CD14-positive monocyte (primary cell): ENCODE measurements at regions not wholly inside any gene's neighbourhood (a gene's known extent, or its start where the extent isn't known, plus 50 kb on each side); places are given as distances from the start of the nearest gene placed in this dataset.

Experiments
- DNase-seq, 3 donors: peaks; one replicate each; pipeline ENCODE4 v3.0.0-alpha.2; 2011 to 2022
- H2AFZ ChIP-seq: 2 replicates; pipeline ENCODE4 v1.6.0; 2012; ENCODE audit warnings: mild to moderate bottlenecking, low read depth, low read length, inconsistent platforms; ENCODE audit not compliant: insufficient read depth, poor library complexity, severe bottlenecking
- H3K27ac ChIP-seq, 2 donors: 1 replicate in 1 of 2; 2 replicates in 1 of 2; pipeline ENCODE4 v1.5.1; 2012 to 2013; ENCODE audit warnings: low read length in 2 of 2, control low read depth in 1 of 2, inconsistent platforms in 1 of 2, low read depth in 1 of 2, mild to moderate bottlenecking in 1 of 2
- H3K27me3 ChIP-seq, 2 donors: one replicate each; pipeline versions ENCODE4 v1.6.0 to v1.6.1; 2011 to 2013; ENCODE audit warnings: low read length in 2 of 2; ENCODE audit not compliant: control insufficient read depth in 2 of 2, insufficient read depth in 2 of 2
- H3K36me3 ChIP-seq, 2 donors: replicated peaks in 1 of 2; 1 replicate in 1 of 2; 2 replicates in 1 of 2; pipeline versions ENCODE4 v1.5.1 to v1.6.1; 2012 to 2013; ENCODE audit warnings: low read length in 2 of 2, control low read depth in 1 of 2, inconsistent platforms in 1 of 2, mild to moderate bottlenecking in 1 of 2; ENCODE audit not compliant: insufficient read depth in 2 of 2, control insufficient read depth in 1 of 2
- H3K4me1 ChIP-seq, 2 donors: 1 replicate in 1 of 2; 2 replicates in 1 of 2; pipeline versions ENCODE4 v1.5.1 to v1.6.1; 2012 to 2013; ENCODE audit warnings: low read length in 2 of 2, control low read depth in 1 of 2, inconsistent platforms in 1 of 2, mild to moderate bottlenecking in 1 of 2, moderate library complexity in 1 of 2; ENCODE audit not compliant: insufficient read depth in 2 of 2, control insufficient read depth in 1 of 2
- H3K4me2 ChIP-seq: replicated peaks from 2 replicates; pipeline ENCODE3; 2012; ENCODE audit warnings: low read length, moderate library complexity, mild to moderate bottlenecking; ENCODE audit not compliant: poor library complexity, severe bottlenecking; ENCODE audit errors: extremely low read depth
- H3K4me3 ChIP-seq, 3 experiments: fragments of 200-600 bp in 1 of 3; sonication (generic) in 1 of 3; replicated peaks in 1 of 3; 1 replicate in 2 of 3; 2 replicates in 1 of 3; pipeline ENCODE4 v1.5.1; 2011 to 2013; ENCODE audit warnings: low read length in 3 of 3, mild to moderate bottlenecking in 3 of 3, control low read depth in 2 of 3, low read depth in 2 of 3, inconsistent platforms in 1 of 3, moderate library complexity in 1 of 3
- H3K79me2 ChIP-seq: 2 replicates; pipeline ENCODE4 v1.6.0; 2012; ENCODE audit warnings: mild to moderate bottlenecking, control low read depth, inconsistent platforms, low read length, moderate library complexity; ENCODE audit not compliant: insufficient read depth
- H3K9ac ChIP-seq: 2 replicates; pipeline ENCODE4 v1.6.0; 2017; ENCODE audit warnings: low read length, mild to moderate bottlenecking; ENCODE audit not compliant: insufficient read depth, poor library complexity, severe bottlenecking
- H3K9me3 ChIP-seq, 2 donors: replicated peaks in 1 of 2; 1 replicate in 1 of 2; 2 replicates in 1 of 2; pipeline versions ENCODE4 v1.5.1 to v1.6.1; 2012 to 2013; ENCODE audit warnings: low read length in 2 of 2, control low read depth in 1 of 2; ENCODE audit not compliant: control insufficient read depth in 1 of 2, insufficient read depth in 1 of 2
- H4K20me1 ChIP-seq: 2 replicates; pipeline ENCODE4 v1.6.0; 2012; ENCODE audit warnings: mild to moderate bottlenecking, low read length, control low read depth, moderate library complexity; ENCODE audit not compliant: insufficient read depth
- H3K27ac Mint-ChIP-seq, 7 donors: one replicate each; pipeline ENCODE4 v1.8.0; 2020; ENCODE audit warnings: mild to moderate bottlenecking in 7 of 7, mixed read lengths in 7 of 7, moderate library complexity in 6 of 7, inconsistent platforms in 2 of 7
- H3K27me3 Mint-ChIP-seq, 3 donors: one replicate each; pipeline ENCODE4 v1.8.0; 2021 to 2022; ENCODE audit warnings: low read depth in 3 of 3, mild to moderate bottlenecking in 3 of 3, mixed read lengths in 3 of 3, moderate library complexity in 3 of 3, inconsistent platforms in 1 of 3
- H3K36me3 Mint-ChIP-seq, 2 donors: one replicate each; pipeline ENCODE4 v1.8.0; 2020; ENCODE audit warnings: mixed read lengths in 2 of 2, inconsistent platforms in 1 of 2, mild to moderate bottlenecking in 1 of 2
- H3K4me1 Mint-ChIP-seq: one replicate; pipeline ENCODE4 v1.8.0; 2020; ENCODE audit warnings: mild to moderate bottlenecking, mixed read lengths
- H3K4me3 Mint-ChIP-seq, 2 donors: one replicate each; pipeline ENCODE4 v1.8.0; 2020; ENCODE audit warnings: mild to moderate bottlenecking in 2 of 2, mixed read lengths in 2 of 2, moderate library complexity in 1 of 2
- H3K9me3 Mint-ChIP-seq, 7 donors: one replicate each; pipeline ENCODE4 v1.8.0; 2020 to 2022; ENCODE audit warnings: mixed read lengths in 7 of 7, mild to moderate bottlenecking in 6 of 7, moderate library complexity in 6 of 7, inconsistent platforms in 2 of 7
- CTCF ChIP-seq: fragments of 200-600 bp; IDR thresholded peaks from one replicate; pipeline ENCODE4 v1.8.0; 2022; ENCODE audit warnings: antibody characterized with exemption, mild to moderate bottlenecking
- WGBS: methylation state at CpG from one replicate; pipeline ENCODE4 v1.1.5; 2013; ENCODE audit warnings: missing lambda C conversion rate; ENCODE audit not compliant: insufficient coverage; 5-methylcytosine and 5-hydroxymethylcytosine counted together
- intact Hi-C, 2 donors: fragments of 100-400 bp; cut with micrococcal nuclease; formaldehyde crosslinking; loops; one replicate each; pipeline versions ENCODE4 v1.15.0 to v1.15.1; 2023

GRCh38 chr4:114728426-114728825 lies 129.8 kb downstream of the UGT8 start:
- H3K4me3 Mint-ChIP-seq: no peak overlapping the region
- H3K9me3 Mint-ChIP-seq: peaks cover 0 to 3% (median 0%) of the 10 kb centered on the region in 7 donors

GRCh38 chr4:114729068-114729738 lies 130.6 kb downstream of the UGT8 start:
- H3K4me2 ChIP-seq: no peak overlapping the region
- H3K9ac ChIP-seq: no peak overlapping the region
- 84% methylated on average over 3 of the region's 3 CpGs for WGBS
- peaks cover 0 to 7% of the 10 kb centered on the region in 2 donors for H3K9me3 ChIP-seq
- TF ChIP-seq CTCF: no peak
- H3K79me2 ChIP-seq: no peaks in the 10 kb centered on the region
- no peaks in the 10 kb centered on the region for H4K20me1 ChIP-seq
- Mint-ChIP-seq H3K9me3 (peaks cover 0 to 3% (median 0%) of the 10 kb centered on the region in 7 donors), H3K36me3 (no peaks in the 10 kb centered on the region), H3K27me3 (peaks cover 0 to 3% (median 0%) of the 10 kb centered on the region in 3 donors), H3K4me1 (no peaks in the 10 kb centered on the region), H3K4me3 (no peak overlapping the region), H3K27ac (no peak overlapping the region)
- H3K27ac ChIP-seq: no peak overlapping the region
- H3K4me1 ChIP-seq: no peaks in the 10 kb centered on the region
- H2AFZ ChIP-seq: no peak overlapping the region
- intact Hi-C loops: no loop called here
- H3K36me3 ChIP-seq: no peaks in the 10 kb centered on the region
- H3K4me3 ChIP-seq: no peak overlapping the region
- no peaks in the 10 kb centered on the region for H3K27me3 ChIP-seq
- DNase-seq: no peak

More at GRCh38 chr4:114728426-114728825, 129.8 kb downstream of the UGT8 start:
- no CpG with 5 or more reads among the region's 2 CpGs for WGBS
- intact Hi-C loops: no loop called here
- H4K20me1 ChIP-seq: no peaks in the 10 kb centered on the region
- H3K36me3 Mint-ChIP-seq: no peaks in the 10 kb centered on the region
- H3K4me2 ChIP-seq: no peak overlapping the region
- no peak for TF ChIP-seq CTCF
- H3K79me2 ChIP-seq: no peaks in the 10 kb centered on the region
- H3K27ac ChIP-seq: no peak overlapping the region
- H3K4me1 ChIP-seq: no peaks in the 10 kb centered on the region
- no peaks in the 10 kb centered on the region for H3K36me3 ChIP-seq
- no peak for DNase-seq
- no peak overlapping the region for H3K9ac ChIP-seq
- H3K4me3 ChIP-seq: no peak overlapping the region
- H2AFZ ChIP-seq: no peak overlapping the region
- H3K27ac Mint-ChIP-seq: no peak overlapping the region
- peaks cover 0 to 7% of the 10 kb centered on the region in 2 donors for H3K9me3 ChIP-seq
- peaks cover 0 to 3% (median 0%) of the 10 kb centered on the region in 3 donors for H3K27me3 Mint-ChIP-seq
- no peaks in the 10 kb centered on the region for H3K4me1 Mint-ChIP-seq
- H3K27me3 ChIP-seq: no peaks in the 10 kb centered on the region
